ENCODE measurements at regions not wholly inside any gene's neighbourhood (a gene's known extent, or its start where the extent isn't known, plus 50 kb on each side); places are given as distances from the start of the nearest gene placed in this dataset.

- H3K27ac ChIP-seq, result no peak overlapping the region
- intact Hi-C loops (cut with DNase I; ENCODE audit: low total_unique reads) (no loop called here), in situ Hi-C loops (cut with MboI; ENCODE audit: low pct_ligation_motif_present in 1 of 4, low pct_unique_long_range_greater_than_20kb in 1 of 4, low sequenced_read_pairs in 3 of 4) (no loop called here)
- no peak for TF ChIP-seq POLR2A (IDR thresholded peaks at IDR 0.05)
- TF ChIP-seq CTCF (IDR thresholded peaks at IDR 0.05), result no peak
- TF ChIP-seq EP300 (IDR thresholded peaks at IDR 0.05; ENCODE audit: low read depth), result no peak
- no peak for TF ChIP-seq POLR2AphosphoS5 (IDR thresholded peaks at IDR 0.05)
- H3K4me3 ChIP-seq, result no peak overlapping the region
- no peaks in the 10 kb centered on the region for H3K36me3 ChIP-seq
- no peak for DNase-seq
- WGBS, 2 donors (ENCODE audit: low coverage in 1 of 2), result 65 to 73% methylated on average over 2 of the region's 2 CpGs
- H3K4me1 ChIP-seq, result no peaks in the 10 kb centered on the region
- no peaks in the 10 kb centered on the region for H3K27me3 ChIP-seq
- H3K9me3 ChIP-seq, result no peaks in the 10 kb centered on the region
Measured at GRCh38 chr1:118661769-118662320, 326.3 kb downstream of the TBX15 start.

DNA sequence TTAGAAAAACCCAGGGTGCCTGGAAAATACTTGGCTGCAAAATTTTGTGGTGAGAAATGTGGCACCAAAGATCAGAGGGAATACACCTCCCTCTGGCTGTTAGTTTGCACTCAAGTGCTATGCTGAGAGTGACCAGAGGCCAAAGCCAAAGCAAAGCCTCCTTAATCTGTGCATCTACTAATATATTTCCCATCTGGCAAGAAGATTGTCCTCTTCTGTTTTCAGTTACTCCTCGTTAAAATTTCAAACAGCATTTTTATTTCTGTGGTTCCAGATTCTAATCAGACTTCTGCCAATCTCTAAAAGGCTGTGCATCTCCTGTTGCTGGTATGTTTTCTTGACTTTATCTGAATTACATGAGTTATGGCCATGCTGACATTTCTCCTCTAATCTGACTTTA lies 327.4 kb downstream of the TBX15 start:
- H3K4me3 ChIP-seq, result no peak overlapping the region
- no peaks in the 10 kb centered on the region for H3K36me3 ChIP-seq
- H3K27ac ChIP-seq, result no peak overlapping the region
- no peaks in the 10 kb centered on the region for H3K4me1 ChIP-seq
- 53% methylated on average over 1 of the region's 1 CpG; no CpG with 5 or more reads in 1 of the 2 donors for WGBS, 2 donors (ENCODE audit: low coverage in 1 of 2)
- peaks cover 0 to 5% of the 10 kb centered on the region in 2 donors for H3K9me3 ChIP-seq
- no peaks in the 10 kb centered on the region for H3K27me3 ChIP-seq
- in situ Hi-C loops (cut with MboI; ENCODE audit: low pct_ligation_motif_present in 1 of 4, low pct_unique_long_range_greater_than_20kb in 1 of 4, low sequenced_read_pairs in 3 of 4), result no loop called here
- no peak for DNase-seq
- no peak for TF ChIP-seq POLR2A (IDR thresholded peaks at IDR 0.05)
- no peak for TF ChIP-seq EP300 (IDR thresholded peaks at IDR 0.05; ENCODE audit: low read depth)
- no peak for TF ChIP-seq POLR2AphosphoS5 (IDR thresholded peaks at IDR 0.05)
- TF ChIP-seq CTCF (IDR thresholded peaks at IDR 0.05), result no peak
- intact Hi-C loops (cut with DNase I; ENCODE audit: low total_unique reads), result no loop called here

DNA sequence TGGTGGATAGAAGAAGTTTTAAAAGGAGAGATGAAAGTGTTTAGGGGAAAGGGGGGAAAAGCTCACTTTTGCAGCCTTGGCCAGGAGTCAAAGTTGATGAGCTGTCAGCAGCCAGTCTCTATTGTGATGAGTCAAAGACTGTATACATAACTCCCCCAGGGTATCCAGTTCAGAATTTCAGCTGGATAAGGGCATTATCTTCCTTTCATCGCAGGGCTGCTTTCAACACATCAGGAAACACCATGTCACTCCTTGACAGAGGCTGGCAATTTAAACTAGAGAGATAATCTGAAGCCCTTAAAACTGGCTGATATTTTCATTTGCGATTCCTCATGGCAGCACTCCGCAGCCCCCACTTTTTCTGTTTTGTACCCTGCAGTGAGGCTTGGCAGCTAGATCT lies 328.5 kb downstream of the TBX15 start:
- H3K27me3 ChIP-seq, result no peaks in the 10 kb centered on the region
- intact Hi-C loops (cut with DNase I; ENCODE audit: low total_unique reads) (no loop called here), in situ Hi-C loops (cut with MboI; ENCODE audit: low pct_ligation_motif_present in 1 of 4, low pct_unique_long_range_greater_than_20kb in 1 of 4, low sequenced_read_pairs in 3 of 4) (no loop called here)
- no peak overlapping the region for H3K4me3 ChIP-seq
- H3K27ac ChIP-seq, result no peak overlapping the region
- no peaks in the 10 kb centered on the region for H3K4me1 ChIP-seq
- DNase-seq, result no peak
- TF ChIP-seq POLR2A (IDR thresholded peaks at IDR 0.05), result no peak
- no peak for TF ChIP-seq POLR2AphosphoS5 (IDR thresholded peaks at IDR 0.05)
- no peak for TF ChIP-seq EP300 (IDR thresholded peaks at IDR 0.05; ENCODE audit: low read depth)
- no peak for TF ChIP-seq CTCF (IDR thresholded peaks at IDR 0.05)
- WGBS, 2 donors (ENCODE audit: low coverage in 1 of 2), result 86 to 89% methylated on average over 3 of the region's 3 CpGs
- peaks cover 0 to 5% of the 10 kb centered on the region in 2 donors for H3K9me3 ChIP-seq
- no peaks in the 10 kb centered on the region for H3K36me3 ChIP-seq

- H3K4me1 ChIP-seq, result no peaks in the 10 kb centered on the region
- no peak for TF ChIP-seq POLR2A (IDR thresholded peaks at IDR 0.05)
- TF ChIP-seq POLR2AphosphoS5 (IDR thresholded peaks at IDR 0.05), result peak in 2 of 3 donors; percentile 36 to 38
- TF ChIP-seq EP300 (IDR thresholded peaks at IDR 0.05; ENCODE audit: low read depth), result no peak
- TF ChIP-seq CTCF (IDR thresholded peaks at IDR 0.05), result no peak
- H3K27me3 ChIP-seq, result no peaks in the 10 kb centered on the region
- 22 to 23% methylated on average over 6 to 7 of the region's 7 CpGs for WGBS, 2 donors (ENCODE audit: low coverage in 1 of 2)
- no peak for DNase-seq
- no peak overlapping the region for H3K27ac ChIP-seq
- intact Hi-C loops (cut with DNase I; ENCODE audit: low total_unique reads) (no loop called here), in situ Hi-C loops (cut with MboI; ENCODE audit: low pct_ligation_motif_present in 1 of 4, low pct_unique_long_range_greater_than_20kb in 1 of 4, low sequenced_read_pairs in 3 of 4) (no loop called here)
- H3K36me3 ChIP-seq, result no peaks in the 10 kb centered on the region
- no peak overlapping the region for H3K4me3 ChIP-seq
- H3K9me3 ChIP-seq, result no peaks in the 10 kb centered on the region
Measured at GRCh38 chr1:118650107-118650807, 337.9 kb downstream of the TBX15 start.

Measured in transverse colon (tissue), 4 donors.